Type B pancreatic cell (in vitro differentiated cells): ENCODE measurements at regions not wholly inside any gene's neighbourhood (a gene's known extent, or its start where the extent isn't known, plus 50 kb on each side); places are given as distances from the start of the nearest gene placed in this dataset.
"Not testable (repeated sequence)": the region's sequence is repeated elsewhere in the genome, so short reads cannot be mapped to it uniquely, and the experiment has no call there.

Experiments used
- DNase-seq: peaks from one replicate; pipeline ENCODE4 v3.0.0; 2021; ENCODE audit warnings: mixed read lengths; ENCODE audit not compliant: unreplicated experiment; ENCODE audit errors: extremely low spot score
- H3K27ac Mint-ChIP-seq: 2 replicates; pipeline ENCODE4 v1.8.0; 2021; ENCODE audit warnings: mild to moderate bottlenecking, mixed read lengths
- H3K27me3 Mint-ChIP-seq: 2 replicates; pipeline ENCODE4 v1.8.0; 2021; ENCODE audit warnings: mixed read lengths
- H3K36me3 Mint-ChIP-seq: 2 replicates; pipeline ENCODE4 v1.8.0; 2021; ENCODE audit warnings: mixed read lengths
- H3K4me1 Mint-ChIP-seq: one replicate; pipeline ENCODE4 v1.8.0; 2021; ENCODE audit warnings: mixed read lengths; ENCODE audit not compliant: unreplicated experiment
- H3K4me3 Mint-ChIP-seq: 2 replicates; pipeline ENCODE4 v1.8.0; 2021; ENCODE audit warnings: mild to moderate bottlenecking, mixed read lengths
- H3K9me3 Mint-ChIP-seq: 2 replicates; pipeline ENCODE4 v1.8.0; 2021; ENCODE audit warnings: mixed read lengths
- TF ChIP-seq, protein P1 (sequence below): fragments of 200-600 bp; sonication (generic); conservative IDR thresholded peaks from 2 replicates; pipeline ENCODE4 v1.5.0; 2021; ENCODE audit warnings: antibody characterized with exemption, mild to moderate bottlenecking

DNA sequence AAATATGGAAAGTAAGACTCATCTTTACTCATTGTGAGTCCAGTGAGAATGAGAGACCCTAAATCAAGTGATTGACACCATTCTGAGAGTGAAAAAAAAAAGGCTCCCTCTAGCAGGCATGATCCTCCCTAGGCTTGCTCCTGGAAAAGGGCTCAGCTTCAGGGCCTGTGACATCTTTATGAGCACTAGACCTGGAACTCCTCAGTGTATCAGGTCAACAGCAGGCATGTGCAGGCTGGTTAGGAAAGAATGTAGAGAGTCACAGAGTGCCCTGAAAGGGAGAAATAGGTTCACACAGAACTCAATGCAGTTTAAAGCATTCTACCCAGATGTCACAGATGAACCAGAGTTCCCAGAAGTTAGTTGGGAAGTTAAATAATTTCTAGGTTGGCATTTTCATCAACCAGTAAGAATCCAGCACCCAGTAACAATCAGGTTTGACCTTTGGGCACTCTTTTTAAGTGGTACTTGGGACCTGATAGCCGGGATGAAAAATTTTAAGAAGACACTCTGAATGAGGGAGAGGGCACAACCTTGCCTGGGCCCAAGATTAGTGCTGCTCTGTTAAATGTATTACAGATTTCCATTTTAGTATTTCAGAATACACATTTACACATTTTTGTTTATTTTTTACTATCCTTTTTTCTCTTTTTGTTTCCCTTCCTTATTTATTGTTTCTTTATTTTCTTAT is 828.8 kb downstream of the C12orf50 start:
- Mint-ChIP-seq H3K27ac (no peak overlapping the region), H3K36me3 (no peaks in the 10 kb centered on the region)

DNA sequence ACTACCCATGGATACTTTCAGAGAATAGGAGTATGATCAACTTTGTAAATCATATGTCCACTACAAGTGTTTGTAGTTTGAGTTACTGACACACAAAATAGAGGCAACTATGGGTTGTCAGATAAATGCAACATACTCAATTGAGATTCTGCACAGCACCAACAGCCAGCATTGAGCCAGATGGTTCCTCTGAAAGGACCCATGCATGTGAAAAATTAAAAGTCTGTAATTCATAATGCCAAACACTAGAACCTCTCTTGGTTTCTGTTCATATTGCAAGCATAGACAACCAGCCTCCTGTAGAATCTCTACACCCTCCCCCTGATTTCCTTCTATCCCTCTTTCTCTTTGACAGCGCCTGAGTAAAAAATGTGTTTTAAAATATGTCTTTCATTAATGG is 831.0 kb downstream of the C12orf50 start:
- Mint-ChIP-seq H3K27ac (no peak overlapping the region), H3K36me3 (no peaks in the 10 kb centered on the region), H3K4me3 (no peak overlapping the region), H3K9me3 (no peaks in the 10 kb centered on the region), H3K4me1 (no peaks in the 10 kb centered on the region), H3K27me3 (no peaks in the 10 kb centered on the region)
- DNase-seq, result no peak
- TF ChIP-seq, protein P1, sequence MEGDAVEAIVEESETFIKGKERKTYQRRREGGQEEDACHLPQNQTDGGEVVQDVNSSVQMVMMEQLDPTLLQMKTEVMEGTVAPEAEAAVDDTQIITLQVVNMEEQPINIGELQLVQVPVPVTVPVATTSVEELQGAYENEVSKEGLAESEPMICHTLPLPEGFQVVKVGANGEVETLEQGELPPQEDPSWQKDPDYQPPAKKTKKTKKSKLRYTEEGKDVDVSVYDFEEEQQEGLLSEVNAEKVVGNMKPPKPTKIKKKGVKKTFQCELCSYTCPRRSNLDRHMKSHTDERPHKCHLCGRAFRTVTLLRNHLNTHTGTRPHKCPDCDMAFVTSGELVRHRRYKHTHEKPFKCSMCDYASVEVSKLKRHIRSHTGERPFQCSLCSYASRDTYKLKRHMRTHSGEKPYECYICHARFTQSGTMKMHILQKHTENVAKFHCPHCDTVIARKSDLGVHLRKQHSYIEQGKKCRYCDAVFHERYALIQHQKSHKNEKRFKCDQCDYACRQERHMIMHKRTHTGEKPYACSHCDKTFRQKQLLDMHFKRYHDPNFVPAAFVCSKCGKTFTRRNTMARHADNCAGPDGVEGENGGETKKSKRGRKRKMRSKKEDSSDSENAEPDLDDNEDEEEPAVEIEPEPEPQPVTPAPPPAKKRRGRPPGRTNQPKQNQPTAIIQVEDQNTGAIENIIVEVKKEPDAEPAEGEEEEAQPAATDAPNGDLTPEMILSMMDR, result no peak

More for the DNA sequence above, 828.8 kb downstream of the C12orf50 start:
- no peaks in the 10 kb centered on the region for H3K27me3 Mint-ChIP-seq
- no peak overlapping the region for H3K4me3 Mint-ChIP-seq
- no peak for DNase-seq
- TF ChIP-seq, protein P1, result no peak
- no peaks in the 10 kb centered on the region for H3K4me1 Mint-ChIP-seq
- no peaks in the 10 kb centered on the region for H3K9me3 Mint-ChIP-seq

DNA sequence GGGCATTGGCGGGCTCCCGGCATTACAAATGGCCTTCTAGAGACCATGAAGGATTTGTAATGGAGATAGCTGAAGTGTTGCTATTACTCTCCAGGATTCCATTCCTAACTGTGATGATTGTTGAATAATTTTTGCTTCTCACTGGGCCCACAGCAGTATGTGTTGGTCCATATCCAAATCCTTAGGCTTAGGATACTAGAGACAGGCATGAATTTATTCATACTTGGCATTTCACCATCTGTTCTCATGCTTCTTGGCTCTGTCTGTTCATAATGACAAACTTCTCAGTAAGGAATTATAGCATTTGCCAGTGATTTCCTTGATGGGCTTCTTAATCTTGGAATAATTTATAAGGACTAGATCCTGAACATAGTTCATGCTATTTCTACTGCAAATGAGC is 832.9 kb downstream of the C12orf50 start:
- H3K27me3 Mint-ChIP-seq, result no peaks in the 10 kb centered on the region
- no peaks in the 10 kb centered on the region for H3K36me3 Mint-ChIP-seq
- no peak overlapping the region for H3K27ac Mint-ChIP-seq
- TF ChIP-seq, protein P1, result no peak
- no peak for DNase-seq
- H3K4me1 Mint-ChIP-seq, result no peaks in the 10 kb centered on the region
- no peak overlapping the region for H3K4me3 Mint-ChIP-seq
- no peaks in the 10 kb centered on the region for H3K9me3 Mint-ChIP-seq

DNA sequence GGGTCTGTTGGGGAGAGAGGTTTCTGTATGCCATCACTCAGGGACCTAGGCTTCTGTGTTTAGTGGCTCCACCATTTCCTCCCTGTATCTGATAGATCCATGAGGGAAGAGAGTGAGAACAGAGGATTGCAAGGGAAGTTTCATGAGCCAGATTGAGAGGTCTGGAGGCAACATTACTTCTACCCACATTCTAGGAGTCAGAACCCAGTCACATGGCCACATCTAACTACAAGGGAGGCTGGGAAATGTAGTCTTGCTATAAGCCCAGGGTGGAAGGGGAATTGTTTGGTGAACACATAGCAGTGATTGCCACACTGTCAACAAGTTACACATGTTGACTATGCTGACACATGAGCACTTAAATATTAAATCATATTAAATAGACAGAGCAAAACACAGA is 834.8 kb downstream of the C12orf50 start:
- H3K4me1 Mint-ChIP-seq, H3K4me3 Mint-ChIP-seq, H3K9me3 Mint-ChIP-seq, H3K36me3 Mint-ChIP-seq, H3K27me3 Mint-ChIP-seq, DNase-seq, H3K27ac Mint-ChIP-seq: not testable (repeated sequence)

DNA sequence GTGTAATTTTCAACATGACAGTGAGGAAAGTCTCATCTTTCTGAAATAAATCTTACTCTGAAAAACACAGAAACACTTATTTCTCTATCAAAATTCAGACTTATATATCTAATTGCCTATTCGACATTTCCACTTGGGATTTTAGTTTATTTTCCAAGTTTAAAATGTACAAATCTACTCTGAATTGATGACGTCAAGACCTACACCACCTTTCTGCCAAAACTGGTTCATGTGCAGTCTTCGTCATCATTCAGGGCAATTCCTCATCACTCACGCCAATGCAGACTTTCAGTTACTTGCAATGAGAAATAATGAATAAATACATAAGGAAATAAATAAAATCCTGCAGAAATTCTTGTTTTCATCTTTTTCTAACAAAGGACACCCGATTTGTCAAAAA is 843.8 kb downstream of the C12orf50 start:
- Mint-ChIP-seq H3K27me3 (no peaks in the 10 kb centered on the region), H3K27ac (no peak overlapping the region), H3K9me3 (no peaks in the 10 kb centered on the region), H3K36me3 (no peaks in the 10 kb centered on the region), H3K4me3 (no peak overlapping the region), H3K4me1 (no peaks in the 10 kb centered on the region)
- no peak for DNase-seq
- TF ChIP-seq, protein P1, result no peak

DNA sequence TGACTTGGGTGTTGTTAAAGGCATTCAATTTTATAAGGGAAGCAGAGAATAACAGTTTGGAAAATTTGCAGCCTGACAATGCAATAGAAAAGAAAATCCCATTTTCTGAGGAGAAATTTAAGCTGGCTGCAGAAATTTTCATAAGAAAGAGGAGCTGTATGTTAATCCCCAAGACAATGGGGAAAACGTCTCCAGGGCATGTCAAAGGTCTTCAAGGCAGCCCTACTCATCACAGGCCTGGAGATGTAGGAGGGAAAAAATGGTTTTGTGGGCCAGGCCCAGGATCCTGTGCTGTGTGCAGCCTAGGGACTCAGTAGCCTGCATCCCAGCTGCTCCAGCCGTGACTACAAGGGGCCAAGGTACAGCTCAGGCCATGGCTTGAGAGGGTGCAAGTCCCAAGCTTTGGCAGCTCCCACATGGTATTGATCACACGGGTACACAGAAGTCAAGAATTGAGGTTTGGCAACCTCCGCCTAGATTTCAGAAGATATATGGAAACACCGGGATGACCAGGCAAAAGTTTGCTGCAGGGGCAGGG is 846.4 kb downstream of the C12orf50 start:
- H3K36me3 Mint-ChIP-seq, result no peaks in the 10 kb centered on the region
- TF ChIP-seq, protein P1, result no peak
- H3K27ac Mint-ChIP-seq, result no peak overlapping the region
- H3K27me3 Mint-ChIP-seq, result no peaks in the 10 kb centered on the region
- H3K9me3 Mint-ChIP-seq, result no peaks in the 10 kb centered on the region
- no peak overlapping the region for H3K4me3 Mint-ChIP-seq
- no peak for DNase-seq
- no peaks in the 10 kb centered on the region for H3K4me1 Mint-ChIP-seq
